ENCODE measurements at regions not wholly inside any gene's neighbourhood (a gene's known extent, or its start where the extent isn't known, plus 50 kb on each side); places are given as distances from the start of the nearest gene placed in this dataset.

DNA sequence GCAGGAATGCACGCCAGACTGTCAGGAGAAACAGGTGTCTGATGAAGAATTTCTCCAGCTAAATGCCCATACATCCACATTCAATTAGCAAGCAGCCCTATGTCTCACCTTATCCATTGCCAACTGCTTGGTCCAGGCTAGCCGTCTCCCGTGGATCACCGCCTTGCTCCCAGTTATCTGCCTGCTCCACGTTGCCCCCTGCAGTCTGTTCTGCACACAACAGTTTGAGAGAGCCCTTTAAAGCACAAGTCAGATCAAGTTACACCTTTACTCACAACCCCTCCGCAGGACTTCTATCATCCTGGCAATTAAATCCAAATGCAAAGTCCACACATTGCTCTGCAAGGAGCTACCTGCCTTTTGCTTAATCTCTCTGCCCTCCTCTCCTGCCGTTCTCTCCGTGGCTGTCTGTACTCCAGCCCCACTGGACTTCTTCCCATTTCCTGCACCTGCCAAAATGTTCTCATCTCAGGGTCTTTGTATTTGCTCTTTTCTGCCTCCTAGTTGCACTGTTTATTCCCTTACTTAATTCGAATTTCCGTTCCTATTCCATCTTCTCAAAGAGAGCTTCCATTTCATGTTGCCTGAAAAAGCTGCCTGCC lies 185.3 kb upstream of the LARGE1 start:
- Histone ChIP-seq H3K36me3 (no peaks in the 10 kb centered on the region), H3K9me3 (no peaks in the 10 kb centered on the region), H3K27ac (no peak overlapping the region), H3K4me3 (no peak overlapping the region), H3K27me3 (peaks cover 11% of the 10 kb centered on the region), H3K4me1 (no peaks in the 10 kb centered on the region)
- WGBS, 2 donors (ENCODE audit: low coverage in 1 of 2): 10 to 13% methylated on average over 5 to 10 of the region's 10 CpGs
- intact Hi-C loops (cut with DNase I; ENCODE audit: low total_unique reads): loop anchor here (2.0 to 10.0 kb wide), 2 partner anchors 181 to 591 kb away; no protein-coding TSS in a partner anchor
- TF ChIP-seq POLR2AphosphoS5 (IDR thresholded peaks at IDR 0.05) (no peak), EP300 (IDR thresholded peaks at IDR 0.05; ENCODE audit: low read depth) (no peak), POLR2A (IDR thresholded peaks at IDR 0.05) (no peak)
- TF ChIP-seq, protein P1, sequence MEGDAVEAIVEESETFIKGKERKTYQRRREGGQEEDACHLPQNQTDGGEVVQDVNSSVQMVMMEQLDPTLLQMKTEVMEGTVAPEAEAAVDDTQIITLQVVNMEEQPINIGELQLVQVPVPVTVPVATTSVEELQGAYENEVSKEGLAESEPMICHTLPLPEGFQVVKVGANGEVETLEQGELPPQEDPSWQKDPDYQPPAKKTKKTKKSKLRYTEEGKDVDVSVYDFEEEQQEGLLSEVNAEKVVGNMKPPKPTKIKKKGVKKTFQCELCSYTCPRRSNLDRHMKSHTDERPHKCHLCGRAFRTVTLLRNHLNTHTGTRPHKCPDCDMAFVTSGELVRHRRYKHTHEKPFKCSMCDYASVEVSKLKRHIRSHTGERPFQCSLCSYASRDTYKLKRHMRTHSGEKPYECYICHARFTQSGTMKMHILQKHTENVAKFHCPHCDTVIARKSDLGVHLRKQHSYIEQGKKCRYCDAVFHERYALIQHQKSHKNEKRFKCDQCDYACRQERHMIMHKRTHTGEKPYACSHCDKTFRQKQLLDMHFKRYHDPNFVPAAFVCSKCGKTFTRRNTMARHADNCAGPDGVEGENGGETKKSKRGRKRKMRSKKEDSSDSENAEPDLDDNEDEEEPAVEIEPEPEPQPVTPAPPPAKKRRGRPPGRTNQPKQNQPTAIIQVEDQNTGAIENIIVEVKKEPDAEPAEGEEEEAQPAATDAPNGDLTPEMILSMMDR (IDR thresholded peaks at IDR 0.05): peak; percentile 59 to 69 (median 64)
- in situ Hi-C loops (cut with MboI; ENCODE audit: low pct_ligation_motif_present in 1 of 4, low pct_unique_long_range_greater_than_20kb in 1 of 4, low sequenced_read_pairs in 3 of 4): loop anchor here in 3 of 4 donors (5.0 to 25.0 kb wide), 3 partner anchors 178 to 818 kb away; no protein-coding TSS in a partner anchor
- peak; percentile 57 for DNase-seq

DNA sequence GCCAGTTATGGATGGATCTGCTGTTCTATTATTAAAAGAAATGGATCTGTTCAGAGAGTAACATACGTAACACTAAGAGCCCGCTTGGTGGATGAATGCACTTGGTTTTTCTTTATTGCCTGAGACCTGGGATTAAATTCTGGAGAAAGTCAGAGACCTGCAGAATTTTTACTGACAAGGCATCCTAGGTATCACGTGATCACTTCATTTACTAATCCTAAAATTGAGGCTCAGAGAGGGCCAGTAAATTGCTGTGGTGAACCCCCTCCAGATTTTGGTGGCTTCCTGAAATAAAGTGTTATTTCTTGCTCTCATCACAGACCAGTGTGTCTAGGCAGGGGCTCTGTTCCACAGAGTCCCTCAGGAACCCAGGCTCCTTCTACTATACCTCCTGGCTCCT lies 187.9 kb upstream of the LARGE1 start:
- WGBS, 2 donors (ENCODE audit: low coverage in 1 of 2): 82 to 100% methylated on average over 1 to 3 of the region's 3 CpGs
- peaks cover 11% of the 10 kb centered on the region for H3K27me3 ChIP-seq
- no peaks in the 10 kb centered on the region for H3K9me3 ChIP-seq
- no peak overlapping the region for H3K27ac ChIP-seq
- intact Hi-C loops (cut with DNase I; ENCODE audit: low total_unique reads): loop anchor here (10.0 kb wide), 1 partner anchor 593 kb away; no protein-coding TSS in a partner anchor
- no peak for DNase-seq
- no peak overlapping the region for H3K4me3 ChIP-seq
- in situ Hi-C loops (cut with MboI; ENCODE audit: low pct_ligation_motif_present in 1 of 4, low pct_unique_long_range_greater_than_20kb in 1 of 4, low sequenced_read_pairs in 3 of 4): loop anchor here in 3 of 4 donors (5.0 to 25.0 kb wide), 3 partner anchors 181 to 821 kb away; no protein-coding TSS in a partner anchor
- H3K36me3 ChIP-seq: no peaks in the 10 kb centered on the region
- no peaks in the 10 kb centered on the region for H3K4me1 ChIP-seq
- TF ChIP-seq EP300 (IDR thresholded peaks at IDR 0.05; ENCODE audit: low read depth) (no peak), POLR2A (IDR thresholded peaks at IDR 0.05) (no peak), POLR2AphosphoS5 (IDR thresholded peaks at IDR 0.05) (no peak)
- TF ChIP-seq, protein P1 (IDR thresholded peaks at IDR 0.05): no peak

DNA sequence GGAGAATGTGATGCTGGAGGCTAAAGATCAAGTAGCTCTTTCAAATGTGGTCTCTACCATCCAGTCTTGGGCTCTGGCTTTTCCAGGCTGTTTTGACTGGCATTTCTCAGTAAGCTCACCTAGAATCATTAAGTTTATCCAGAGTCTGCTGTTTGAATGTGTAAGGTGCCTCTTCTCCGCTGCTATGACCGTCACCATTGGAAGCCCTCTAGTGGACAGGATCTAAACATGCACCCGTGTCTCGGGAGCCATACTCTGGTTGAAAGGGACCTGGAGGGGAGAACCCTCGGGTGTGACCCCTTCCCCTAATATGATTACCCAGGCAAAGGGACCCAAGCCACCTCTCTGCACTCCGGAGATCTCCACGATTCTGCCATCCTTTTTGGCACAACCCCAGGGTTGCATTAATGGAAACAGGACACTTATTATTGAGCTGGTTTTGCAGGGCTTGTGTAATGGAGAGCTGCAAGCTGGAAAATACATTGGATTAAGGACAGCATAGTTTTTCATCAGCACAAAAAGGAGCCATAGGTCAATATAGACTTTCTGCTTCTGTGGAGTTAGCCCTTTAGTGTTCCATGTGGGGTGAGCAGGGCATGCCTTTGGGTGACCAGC lies 191.0 kb upstream of the LARGE1 start:
- DNase-seq: peak; percentile 12
- TF ChIP-seq, protein P1 (IDR thresholded peaks at IDR 0.05): peak; percentile 54 to 74 (median 67)
- TF ChIP-seq EP300 (IDR thresholded peaks at IDR 0.05; ENCODE audit: low read depth): no peak
- peaks cover 8% of the 10 kb centered on the region for H3K27me3 ChIP-seq
- H3K4me1 ChIP-seq: peaks cover 0 to 4% (median 2%) of the 10 kb centered on the region in 4 donors
- no peaks in the 10 kb centered on the region for H3K9me3 ChIP-seq
- in situ Hi-C loops (cut with MboI; ENCODE audit: low pct_ligation_motif_present in 1 of 4, low pct_unique_long_range_greater_than_20kb in 1 of 4, low sequenced_read_pairs in 3 of 4) (loop anchor here in 3 of 4 donors (25.0 kb wide), 2 partner anchors 799 to 824 kb away; no protein-coding TSS in a partner anchor), intact Hi-C loops (cut with DNase I; ENCODE audit: low total_unique reads) (loop anchor here (10.0 kb wide), 1 partner anchor 807 kb away; no protein-coding TSS in a partner anchor)
- no peak overlapping the region for H3K27ac ChIP-seq
- WGBS, 2 donors (ENCODE audit: low coverage in 1 of 2): 15% methylated on average over 7 of the region's 7 CpGs; no CpG with 5 or more reads in 1 of the 2 donors
- H3K4me3 ChIP-seq: no peak overlapping the region
- no peaks in the 10 kb centered on the region for H3K36me3 ChIP-seq

DNA sequence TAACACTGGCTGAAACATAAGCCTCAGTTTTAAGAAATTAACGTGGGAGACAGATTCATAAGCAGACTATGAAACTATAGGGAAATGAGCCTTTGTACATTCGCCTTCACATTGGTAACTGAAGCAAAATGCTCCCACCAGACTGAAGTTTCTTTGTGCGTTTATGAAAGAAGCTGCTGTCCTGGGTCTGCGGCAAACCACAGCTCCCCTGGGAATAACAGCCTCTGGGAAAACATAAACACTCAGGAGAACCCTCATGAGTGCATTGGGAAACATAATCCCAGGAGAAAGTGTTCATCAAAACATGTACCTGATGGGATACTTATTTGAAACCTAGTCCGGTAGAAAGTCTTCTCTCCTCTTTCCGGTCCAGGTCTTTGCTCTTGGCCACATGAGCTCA lies 193.1 kb upstream of the LARGE1 start:
- Histone ChIP-seq H3K27me3 (no peaks in the 10 kb centered on the region), H3K36me3 (peaks cover 0 to 2% (median 0%) of the 10 kb centered on the region in 4 donors), H3K4me3 (no peak overlapping the region), H3K4me1 (peaks cover 0 to 6% (median 2%) of the 10 kb centered on the region in 4 donors), H3K27ac (no peak overlapping the region), H3K9me3 (peaks cover 0 to 3% of the 10 kb centered on the region in 2 donors)
- TF ChIP-seq POLR2A (IDR thresholded peaks at IDR 0.05) (no peak), POLR2AphosphoS5 (IDR thresholded peaks at IDR 0.05) (no peak), EP300 (IDR thresholded peaks at IDR 0.05; ENCODE audit: low read depth) (no peak)
- TF ChIP-seq, protein P1 (IDR thresholded peaks at IDR 0.05): no peak
- intact Hi-C loops (cut with DNase I; ENCODE audit: low total_unique reads): loop anchor here (10.0 kb wide), 1 partner anchor 809 kb away; no protein-coding TSS in a partner anchor
- in situ Hi-C loops (cut with MboI; ENCODE audit: low pct_ligation_motif_present in 1 of 4, low pct_unique_long_range_greater_than_20kb in 1 of 4, low sequenced_read_pairs in 3 of 4): loop anchor here in 3 of 4 donors (25.0 kb wide), 2 partner anchors 801 to 826 kb away; no protein-coding TSS in a partner anchor
- 75 to 77% methylated on average over 3 to 6 of the region's 6 CpGs for WGBS, 2 donors (ENCODE audit: low coverage in 1 of 2)
- DNase-seq: no peak
